ENCODE measurements at regions not wholly inside any gene's neighbourhood (a gene's known extent, or its start where the extent isn't known, plus 50 kb on each side); places are given as distances from the start of the nearest gene placed in this dataset.

DNA sequence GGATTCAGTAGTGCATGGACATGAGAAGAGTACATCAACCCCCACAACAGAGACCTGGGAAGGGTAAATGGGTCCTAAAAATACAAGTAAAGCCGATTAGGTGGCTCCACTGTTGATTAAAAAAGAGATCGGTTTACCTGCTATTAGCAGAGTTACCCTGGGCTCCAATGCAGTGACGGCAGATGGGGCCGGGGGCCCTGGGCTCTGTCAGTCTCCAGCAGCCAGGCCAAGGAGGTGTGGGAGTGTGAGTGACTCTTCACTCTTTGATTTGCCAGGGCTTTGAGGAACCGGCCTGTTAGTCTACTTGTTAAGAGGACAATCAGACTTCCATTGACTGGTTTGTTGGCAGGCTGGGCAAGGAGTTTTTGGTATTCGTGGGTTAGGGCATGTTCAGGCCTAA lies 1368.7 kb downstream of the UQCRFS1 start:
- Histone ChIP-seq H3K27ac (ENCODE audit: insufficient read length, low read depth, low read length) (no peak overlapping the region), H3K79me2 (ENCODE audit: insufficient read depth, low read length) (no peaks in the 10 kb centered on the region), H3K4me2 (ENCODE audit: insufficient read depth, insufficient read length, low read length) (no peak overlapping the region), H2BK5ac (ENCODE audit: insufficient read length, low read length) (no peak overlapping the region), H3K23ac (ENCODE audit: insufficient read length, low read depth, low read length) (no peak overlapping the region), H3K27me3 (ENCODE audit: insufficient read depth, low read length) (no peaks in the 10 kb centered on the region), H4K5ac (ENCODE audit: insufficient read length, low read depth, low read length) (no peak overlapping the region), H2AFZ (ENCODE audit: low read length) (no peak overlapping the region), H2BK12ac (ENCODE audit: insufficient read length, low read depth, low read length) (no peak overlapping the region), H4K20me1 (ENCODE audit: control insufficient read depth, insufficient read depth, insufficient read length) (no peaks in the 10 kb centered on the region), H3K4ac (ENCODE audit: low read depth, low read length) (no peak overlapping the region), H3K79me1 (ENCODE audit: insufficient read depth, low read depth, low read length, poor library complexity, severe bottlenecking) (no peaks in the 10 kb centered on the region), H2AK5ac (ENCODE audit: insufficient read length, low read length) (no peak overlapping the region), H2BK20ac (ENCODE audit: low read depth, low read length, poor library complexity, severe bottlenecking) (no peak overlapping the region), H3K23me2 (ENCODE audit: insufficient read length, low read depth, low read length, poor library complexity, severe bottlenecking) (no peaks in the 10 kb centered on the region), H3K9me3 (ENCODE audit: control insufficient read depth, low read depth, low read length) (peaks cover 87% of the 10 kb centered on the region), H3K56ac (ENCODE audit: insufficient read length, low read depth, low read length) (no peak overlapping the region), H4K91ac (ENCODE audit: insufficient read length, low read depth, low read length) (no peak overlapping the region), H3K14ac (ENCODE audit: insufficient read depth, low read length) (no peak overlapping the region), H2BK120ac (ENCODE audit: low read depth, low read length, poor library complexity, severe bottlenecking) (no peak overlapping the region), H4K8ac (replicated peaks; ENCODE audit: insufficient read length, low read depth, low read length) (no peak overlapping the region), H3K4me1 (ENCODE audit: insufficient read depth, low read length) (no peaks in the 10 kb centered on the region), H3T11ph (ENCODE audit: low read length) (no peak overlapping the region), H3K9ac (ENCODE audit: extremely low read depth, insufficient read length, low read length) (no peak overlapping the region), H2BK15ac (ENCODE audit: low read depth, low read length) (no peak overlapping the region), H3K18ac (ENCODE audit: insufficient read length, low read depth, low read length) (no peak overlapping the region)
- Mint-ChIP-seq H3K36me3 (ENCODE audit: insufficient read depth in 1 of 3, low read depth in 3 of 3) (peaks cover 25 to 51% (median 27%) of the 10 kb centered on the region in 3 experiments; a peak in 6 of 7 replicates), H3K4me3 (no peak overlapping the region), H3K27me3 (ENCODE audit: low read depth) (peaks cover 2% of the 10 kb centered on the region), H3K9me3 (peaks cover 94 to 99% of the 10 kb centered on the region in 2 experiments), H3K27ac (no peak overlapping the region), H3K4me1 (no peaks in the 10 kb centered on the region)
- TF ChIP-seq, protein P1, sequence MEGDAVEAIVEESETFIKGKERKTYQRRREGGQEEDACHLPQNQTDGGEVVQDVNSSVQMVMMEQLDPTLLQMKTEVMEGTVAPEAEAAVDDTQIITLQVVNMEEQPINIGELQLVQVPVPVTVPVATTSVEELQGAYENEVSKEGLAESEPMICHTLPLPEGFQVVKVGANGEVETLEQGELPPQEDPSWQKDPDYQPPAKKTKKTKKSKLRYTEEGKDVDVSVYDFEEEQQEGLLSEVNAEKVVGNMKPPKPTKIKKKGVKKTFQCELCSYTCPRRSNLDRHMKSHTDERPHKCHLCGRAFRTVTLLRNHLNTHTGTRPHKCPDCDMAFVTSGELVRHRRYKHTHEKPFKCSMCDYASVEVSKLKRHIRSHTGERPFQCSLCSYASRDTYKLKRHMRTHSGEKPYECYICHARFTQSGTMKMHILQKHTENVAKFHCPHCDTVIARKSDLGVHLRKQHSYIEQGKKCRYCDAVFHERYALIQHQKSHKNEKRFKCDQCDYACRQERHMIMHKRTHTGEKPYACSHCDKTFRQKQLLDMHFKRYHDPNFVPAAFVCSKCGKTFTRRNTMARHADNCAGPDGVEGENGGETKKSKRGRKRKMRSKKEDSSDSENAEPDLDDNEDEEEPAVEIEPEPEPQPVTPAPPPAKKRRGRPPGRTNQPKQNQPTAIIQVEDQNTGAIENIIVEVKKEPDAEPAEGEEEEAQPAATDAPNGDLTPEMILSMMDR (conservative IDR thresholded peaks at IDR 0.05) = no peak
- DNase-seq = no peak
- WGBS (ENCODE audit: extremely low coverage, insufficient read length, low lambda C conversion rate) = no CpG with 5 or more reads among the region's 6 CpGs
